GM12873 (cell line): ENCODE measurements at regions not wholly inside any gene's neighbourhood (a gene's known extent, or its start where the extent isn't known, plus 50 kb on each side); places are given as distances from the start of the nearest gene placed in this dataset.
A peak's percentile ranks its signal among the peaks of the same experiment; 100 is the strongest.

Experiments
- TF ChIP-seq, protein P1 (sequence below): IDR thresholded peaks from 2 replicates; pipeline ENCODE4 v1.5.1; 2012; ENCODE audit warnings: low read depth, mild to moderate bottlenecking, moderate library complexity, low read length, control low read depth; ENCODE audit not compliant: insufficient read depth; ENCODE audit errors: missing control alignments

DNA sequence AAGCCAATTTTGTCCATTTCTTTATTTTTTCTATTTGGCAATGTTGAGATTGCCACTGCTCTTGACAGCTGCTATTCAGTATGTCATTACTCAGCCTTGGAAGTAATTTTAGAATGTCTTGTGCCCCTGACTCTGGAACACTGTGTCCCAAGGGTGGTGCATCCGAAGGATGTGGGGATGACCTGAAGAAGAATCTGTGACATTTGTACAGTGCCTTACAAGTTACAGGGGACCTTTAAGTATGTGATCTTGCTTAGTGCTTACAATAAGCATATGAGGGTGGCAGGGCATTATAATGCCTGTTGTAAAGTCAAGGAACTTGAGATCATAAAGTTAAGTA lies 239.5 kb downstream of the REEP3 start:
- TF ChIP-seq, protein P1, sequence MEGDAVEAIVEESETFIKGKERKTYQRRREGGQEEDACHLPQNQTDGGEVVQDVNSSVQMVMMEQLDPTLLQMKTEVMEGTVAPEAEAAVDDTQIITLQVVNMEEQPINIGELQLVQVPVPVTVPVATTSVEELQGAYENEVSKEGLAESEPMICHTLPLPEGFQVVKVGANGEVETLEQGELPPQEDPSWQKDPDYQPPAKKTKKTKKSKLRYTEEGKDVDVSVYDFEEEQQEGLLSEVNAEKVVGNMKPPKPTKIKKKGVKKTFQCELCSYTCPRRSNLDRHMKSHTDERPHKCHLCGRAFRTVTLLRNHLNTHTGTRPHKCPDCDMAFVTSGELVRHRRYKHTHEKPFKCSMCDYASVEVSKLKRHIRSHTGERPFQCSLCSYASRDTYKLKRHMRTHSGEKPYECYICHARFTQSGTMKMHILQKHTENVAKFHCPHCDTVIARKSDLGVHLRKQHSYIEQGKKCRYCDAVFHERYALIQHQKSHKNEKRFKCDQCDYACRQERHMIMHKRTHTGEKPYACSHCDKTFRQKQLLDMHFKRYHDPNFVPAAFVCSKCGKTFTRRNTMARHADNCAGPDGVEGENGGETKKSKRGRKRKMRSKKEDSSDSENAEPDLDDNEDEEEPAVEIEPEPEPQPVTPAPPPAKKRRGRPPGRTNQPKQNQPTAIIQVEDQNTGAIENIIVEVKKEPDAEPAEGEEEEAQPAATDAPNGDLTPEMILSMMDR: no peak

DNA sequence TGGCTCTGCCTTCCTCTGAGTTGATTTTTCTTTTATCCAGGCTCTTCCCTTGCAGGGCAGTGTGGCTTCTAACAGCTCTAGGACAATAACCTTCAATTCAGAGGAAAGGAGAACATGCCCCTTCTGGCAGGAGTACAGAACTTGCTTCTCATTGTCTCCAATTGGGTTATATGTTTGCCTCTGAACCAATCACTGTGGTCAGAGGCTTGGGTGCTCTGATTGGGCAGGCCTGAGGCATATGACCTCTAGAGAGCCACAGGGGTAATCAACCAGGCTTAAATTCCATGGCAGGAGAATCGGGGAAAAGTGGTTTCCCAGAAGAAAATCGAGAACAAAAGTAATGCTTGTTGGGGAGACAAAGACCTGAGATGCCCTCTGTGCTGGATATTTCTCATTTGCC lies 240.0 kb downstream of the REEP3 start:
- TF ChIP-seq, protein P1: no peak

DNA sequence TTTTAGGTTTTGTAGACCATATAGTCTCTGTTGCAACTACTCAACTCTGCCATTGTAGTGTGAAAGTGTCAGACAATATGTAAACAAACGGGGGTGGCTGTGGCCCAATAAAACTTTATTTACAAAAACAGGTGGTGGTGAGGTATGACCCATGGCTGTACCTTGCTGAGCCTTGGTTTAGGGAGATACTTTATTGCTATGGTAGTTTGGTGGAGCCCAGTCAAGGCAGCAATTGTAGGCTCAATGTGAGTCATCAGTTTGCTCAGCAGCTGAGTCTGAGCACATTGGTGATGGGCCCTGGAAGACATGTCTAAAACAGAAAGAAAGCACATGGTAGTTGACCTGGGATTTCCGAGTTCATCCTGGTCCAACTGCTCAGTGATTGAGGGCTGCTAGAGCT lies 242.5 kb downstream of the REEP3 start:
- TF ChIP-seq, protein P1: no peak

DNA sequence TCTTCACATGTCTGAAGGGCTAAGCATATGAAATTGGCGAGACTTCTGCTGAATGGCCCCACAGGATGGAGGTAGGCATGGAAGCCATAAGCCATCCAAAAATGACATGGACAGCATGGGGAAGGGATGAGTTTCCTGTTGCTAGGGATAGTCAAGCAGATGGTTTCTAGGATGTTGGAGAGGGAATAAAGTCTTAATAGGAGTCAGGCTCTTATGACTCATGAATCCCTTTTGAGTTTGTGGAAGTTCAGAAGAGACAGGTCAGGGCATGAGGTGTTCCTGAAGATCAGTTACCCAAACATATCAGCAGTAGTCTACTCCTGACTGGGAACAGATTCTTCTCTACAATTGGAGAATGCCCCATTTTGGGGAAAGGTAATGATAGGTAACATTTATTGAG lies 243.9 kb downstream of the REEP3 start:
- TF ChIP-seq, protein P1: no peak

DNA sequence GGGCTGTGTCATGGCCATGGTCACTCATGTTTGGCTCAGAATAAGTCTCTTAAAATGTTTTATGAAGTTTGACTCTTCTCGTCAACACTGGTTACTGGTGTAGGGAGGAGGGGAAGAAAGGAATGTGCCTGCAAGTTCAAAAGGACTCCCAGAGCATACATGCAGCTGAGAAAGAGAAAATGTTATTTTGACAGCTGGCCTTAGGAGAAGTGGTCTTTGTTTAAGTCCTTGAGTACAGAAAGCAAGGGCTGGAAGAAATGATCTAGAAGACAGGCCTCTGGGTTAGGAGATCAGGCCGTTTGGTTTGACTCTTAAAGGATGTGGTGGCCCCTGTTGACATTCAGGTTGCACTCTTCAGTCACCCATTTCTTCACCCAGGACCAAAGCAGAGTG lies 245.5 kb downstream of the REEP3 start:
- TF ChIP-seq, protein P1: no peak

DNA sequence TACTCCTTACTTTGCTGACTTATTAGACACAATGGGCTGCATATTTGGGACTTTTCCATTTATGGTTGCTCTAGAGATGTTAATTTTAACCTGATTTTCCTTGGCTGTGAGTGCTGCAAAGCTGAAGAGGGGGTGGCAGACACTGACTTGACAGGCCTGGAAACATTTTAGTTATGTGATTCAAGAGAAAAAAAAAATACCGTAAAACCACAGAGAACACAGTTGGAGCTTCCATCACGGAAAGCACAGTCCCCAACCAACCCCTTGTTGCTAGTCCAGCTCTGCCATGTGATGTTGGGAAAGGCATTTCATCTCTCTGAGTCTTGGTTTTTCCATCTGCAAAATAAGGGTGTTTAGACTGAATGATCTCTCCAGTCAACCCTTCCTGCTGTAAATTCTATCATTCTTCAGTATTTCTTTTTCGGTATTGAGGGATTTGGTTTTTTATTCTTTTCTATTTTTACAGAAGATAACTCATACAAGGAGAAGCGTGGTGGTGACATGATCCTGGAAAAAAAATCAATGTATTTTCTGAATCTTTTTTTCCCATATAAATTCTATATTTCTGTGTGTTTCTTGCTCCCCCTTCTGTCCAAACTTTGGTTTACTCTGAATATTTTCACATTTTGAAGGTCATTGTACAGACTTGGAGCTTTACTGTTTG lies 246.1 kb downstream of the REEP3 start:
- TF ChIP-seq, protein P1: peak; percentile 17

DNA sequence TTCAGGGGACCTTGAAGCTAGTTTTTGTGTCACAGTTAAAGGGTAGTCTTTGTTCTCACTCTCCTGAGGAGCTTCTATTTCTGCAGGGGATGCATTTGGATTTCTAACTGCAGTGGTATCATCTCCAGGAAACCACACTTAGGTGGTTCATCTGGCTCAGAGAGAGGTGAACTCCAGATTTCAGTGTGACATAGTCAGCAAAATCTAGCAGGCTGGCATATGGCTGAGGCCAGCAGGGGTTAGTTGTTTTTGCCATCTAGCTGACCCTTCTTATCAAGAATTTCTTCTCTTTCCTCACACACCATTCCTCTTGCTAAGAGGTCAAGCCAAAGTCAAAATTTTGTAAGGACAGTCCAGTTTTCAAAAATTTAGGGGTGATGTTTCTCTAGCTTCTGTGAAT lies 248.2 kb downstream of the REEP3 start:
- TF ChIP-seq, protein P1: no peak
